H1 (cell line): ENCODE measurements at regions not wholly inside any gene's neighbourhood (a gene's known extent, or its start where the extent isn't known, plus 50 kb on each side); places are given as distances from the start of the nearest gene placed in this dataset.

Experiments
- BCL11A ChIP-seq, 2 experiments: IDR thresholded peaks; one replicate each; pipeline ENCODE4 v1.6.1; 2011; ENCODE audit warnings: low read depth in 2 of 2, low read length in 2 of 2, mild to moderate bottlenecking in 2 of 2
- HDAC2 ChIP-seq, 2 experiments: fragments of 300-600 bp in 1 of 2; sonication (generic) in 1 of 2; IDR thresholded peaks; 2 replicates each; pipeline ENCODE4 v1.6.1; 2011 to 2012; ENCODE audit warnings: low read depth in 2 of 2, low read length in 2 of 2, mild to moderate bottlenecking in 2 of 2, moderate library complexity in 2 of 2, borderline replicate concordance in 1 of 2, inconsistent platforms in 1 of 2

- TF ChIP-seq BCL11A (IDR thresholded peaks at IDR 0.05; ENCODE audit: low read depth in 2 of 2, low read length in 2 of 2) (no peak), HDAC2 (IDR thresholded peaks at IDR 0.05; ENCODE audit: borderline replicate concordance in 1 of 2, low read depth in 2 of 2, low read length in 2 of 2) (no peak)
Observed at GRCh38 chr12:24373004-24373403, 423.5 kb upstream of the SOX5 start (continued).
